22Rv1 (cell line): ENCODE measurements at regions not wholly inside any gene's neighbourhood (a gene's known extent, or its start where the extent isn't known, plus 50 kb on each side); places are given as distances from the start of the nearest gene placed in this dataset.

Experiments used
- H3K27ac ChIP-seq: fragments of 450-650 bp; 2 replicates; pipeline ENCODE4 v1.5.1; 2017
- ZFX ChIP-seq: fragments of 450-650 bp; IDR thresholded peaks from 2 replicates; pipeline ENCODE4 v1.6.1; 2017; ENCODE audit warnings: antibody characterized with exemption, borderline replicate concordance
- TF ChIP-seq, protein P1 (sequence below): fragments of 450-650 bp; IDR thresholded peaks from 2 replicates; pipeline ENCODE4 v1.5.1; 2017; ENCODE audit warnings: mild to moderate bottlenecking

DNA sequence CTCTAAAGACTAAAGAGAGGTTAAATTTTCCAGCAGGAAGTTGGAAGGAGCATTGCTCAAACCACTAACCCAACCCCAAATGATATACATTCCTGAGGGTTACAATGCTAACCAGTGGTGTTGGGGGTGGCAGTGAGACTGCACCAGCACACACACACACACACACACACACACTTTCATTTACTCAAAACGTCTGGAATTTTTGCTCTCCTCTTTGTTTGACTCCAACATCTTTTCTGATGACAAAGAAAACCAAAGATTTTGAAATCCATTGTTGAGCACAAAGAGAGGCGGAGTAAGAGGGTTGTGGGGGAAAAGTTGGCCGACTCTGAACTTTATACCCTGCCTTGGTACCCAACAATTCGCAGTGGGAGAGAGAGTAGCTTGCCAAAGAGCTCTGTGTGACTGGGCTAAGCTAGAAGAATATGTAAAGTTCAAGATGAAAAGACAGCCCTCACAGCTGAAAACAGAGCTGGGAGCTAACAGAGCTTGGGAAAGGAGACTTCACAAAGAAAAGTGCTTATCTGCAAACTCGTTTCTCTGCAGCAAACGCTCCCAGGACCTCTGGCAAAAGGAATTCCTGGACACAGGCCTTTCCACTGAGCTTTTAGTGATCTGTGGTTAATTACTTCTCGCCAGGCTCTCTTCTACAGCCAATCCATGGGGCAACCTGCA, 426.0 kb upstream of the CDH11 start:
- H3K27ac ChIP-seq: no peak overlapping the region

DNA sequence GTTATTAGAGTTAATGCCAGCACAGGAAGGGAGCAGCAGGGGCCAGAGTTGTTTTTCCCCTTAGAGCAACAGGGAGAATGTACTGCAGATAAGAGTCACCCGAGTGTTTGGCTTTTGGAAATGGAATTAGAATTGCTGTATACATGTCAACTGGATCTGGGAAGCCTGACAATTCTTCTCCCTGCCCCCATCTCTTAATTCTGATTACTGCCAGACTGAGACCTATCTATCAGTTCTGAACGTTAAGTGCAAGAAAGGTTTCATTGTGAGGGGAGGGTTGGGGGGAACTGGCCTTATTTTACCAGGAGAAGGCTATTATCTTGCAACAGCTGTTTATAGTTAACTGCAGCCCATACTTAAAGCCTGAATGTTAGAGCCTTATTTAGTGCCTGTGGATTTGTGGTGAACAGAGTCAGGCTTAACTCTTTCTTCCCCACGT, 424.5 kb upstream of the CDH11 start:
- no peak for TF ChIP-seq ZFX
- TF ChIP-seq, protein P1, sequence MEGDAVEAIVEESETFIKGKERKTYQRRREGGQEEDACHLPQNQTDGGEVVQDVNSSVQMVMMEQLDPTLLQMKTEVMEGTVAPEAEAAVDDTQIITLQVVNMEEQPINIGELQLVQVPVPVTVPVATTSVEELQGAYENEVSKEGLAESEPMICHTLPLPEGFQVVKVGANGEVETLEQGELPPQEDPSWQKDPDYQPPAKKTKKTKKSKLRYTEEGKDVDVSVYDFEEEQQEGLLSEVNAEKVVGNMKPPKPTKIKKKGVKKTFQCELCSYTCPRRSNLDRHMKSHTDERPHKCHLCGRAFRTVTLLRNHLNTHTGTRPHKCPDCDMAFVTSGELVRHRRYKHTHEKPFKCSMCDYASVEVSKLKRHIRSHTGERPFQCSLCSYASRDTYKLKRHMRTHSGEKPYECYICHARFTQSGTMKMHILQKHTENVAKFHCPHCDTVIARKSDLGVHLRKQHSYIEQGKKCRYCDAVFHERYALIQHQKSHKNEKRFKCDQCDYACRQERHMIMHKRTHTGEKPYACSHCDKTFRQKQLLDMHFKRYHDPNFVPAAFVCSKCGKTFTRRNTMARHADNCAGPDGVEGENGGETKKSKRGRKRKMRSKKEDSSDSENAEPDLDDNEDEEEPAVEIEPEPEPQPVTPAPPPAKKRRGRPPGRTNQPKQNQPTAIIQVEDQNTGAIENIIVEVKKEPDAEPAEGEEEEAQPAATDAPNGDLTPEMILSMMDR: no peak
- H3K27ac ChIP-seq: no peak overlapping the region

More for the DNA sequence above, 426.0 kb upstream of the CDH11 start:
- TF ChIP-seq, protein P1: no peak
- no peak for TF ChIP-seq ZFX

DNA sequence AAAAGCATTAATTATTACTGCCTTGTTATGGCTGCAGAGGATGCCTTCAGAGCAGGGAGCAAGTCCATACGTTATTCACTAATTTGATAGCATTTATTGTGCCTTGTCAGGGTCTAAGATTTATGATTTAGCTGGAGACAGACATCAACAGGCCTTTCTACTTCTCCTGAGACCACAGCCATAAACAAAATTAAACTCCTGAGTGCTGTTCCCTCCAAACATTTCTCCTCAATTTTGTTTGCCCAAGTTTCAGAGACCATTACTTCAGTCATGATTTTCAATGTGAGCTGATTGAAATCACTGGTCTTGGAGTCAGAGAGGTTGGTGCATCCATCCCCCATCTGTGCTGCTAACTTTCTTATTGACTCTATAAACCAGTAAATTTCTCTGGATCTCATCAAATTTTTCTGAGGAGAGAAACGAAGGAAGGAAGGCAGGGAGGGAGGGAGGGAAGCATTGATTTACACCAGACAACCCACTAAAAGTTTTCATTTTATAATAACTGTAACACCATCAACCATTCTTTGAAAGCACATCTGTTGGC, 423.6 kb upstream of the CDH11 start:
- no peak for TF ChIP-seq ZFX
- TF ChIP-seq, protein P1: no peak
- H3K27ac ChIP-seq: no peak overlapping the region

DNA sequence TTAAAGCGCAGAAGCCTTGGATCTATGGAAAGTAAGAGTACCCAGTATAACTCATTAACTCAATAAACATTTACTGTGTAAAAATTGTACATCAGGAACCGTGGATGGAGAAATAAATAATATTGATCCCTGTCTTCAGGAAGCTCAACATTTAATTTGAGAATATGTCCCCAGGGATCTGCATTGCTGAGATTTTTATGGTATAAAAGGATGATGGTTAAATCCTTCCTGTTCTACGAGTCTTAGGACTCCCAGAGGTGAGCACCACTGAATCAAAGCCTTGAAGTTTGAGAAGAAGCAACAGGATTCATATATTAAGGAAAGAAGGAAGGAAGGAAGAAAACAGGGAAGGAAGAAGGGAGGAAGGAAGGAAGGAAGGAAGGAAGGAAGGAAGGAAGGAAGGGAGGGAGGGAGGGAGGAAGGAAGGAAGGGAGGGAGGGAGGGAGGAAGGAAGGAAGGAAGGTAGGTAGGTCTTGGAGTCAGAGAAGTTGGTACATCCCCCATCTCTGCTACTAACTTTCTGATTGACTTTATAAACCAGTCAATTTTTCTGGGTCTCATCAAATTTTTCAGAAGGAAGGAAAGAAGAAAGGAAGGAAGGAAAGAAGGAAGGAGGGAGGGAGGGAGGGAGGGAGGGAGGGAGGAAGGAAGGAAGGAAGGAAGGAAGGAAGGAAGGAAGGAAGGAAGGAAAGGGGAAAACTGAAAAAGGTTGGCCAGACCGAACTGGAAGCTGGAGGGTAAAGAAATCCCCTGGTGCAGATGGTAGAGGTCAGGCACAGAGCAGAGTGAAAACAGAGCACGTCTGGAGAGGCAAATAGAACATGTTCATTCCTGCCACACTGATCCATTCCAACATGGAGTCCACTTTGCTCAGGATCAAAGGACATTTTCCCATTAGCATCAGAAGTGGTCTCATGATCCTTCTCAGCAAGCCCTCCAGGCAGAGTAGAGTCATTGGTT, 422.2 kb upstream of the CDH11 start:
- no peak overlapping the region for H3K27ac ChIP-seq
- no peak for TF ChIP-seq ZFX
- TF ChIP-seq, protein P1: no peak

DNA sequence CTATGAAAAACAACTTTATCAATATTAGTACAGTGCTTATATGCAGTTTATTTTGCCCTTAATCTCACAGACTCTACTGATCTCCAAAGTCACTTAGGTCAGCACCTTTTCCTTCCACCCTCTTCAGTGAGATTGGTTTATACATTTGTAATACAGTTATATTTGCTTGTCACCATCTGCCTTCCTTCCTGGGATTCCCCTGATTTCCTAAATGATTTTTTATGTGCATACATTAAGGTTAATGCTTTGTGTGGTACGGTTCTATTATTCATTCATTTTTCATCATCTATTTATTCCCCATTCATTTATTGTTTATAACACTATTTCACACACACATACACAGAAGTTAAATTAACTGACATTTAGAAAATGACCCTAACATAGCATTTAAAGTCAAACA, 419.8 kb upstream of the CDH11 start:
- no peak overlapping the region for H3K27ac ChIP-seq
- TF ChIP-seq, protein P1: no peak
- TF ChIP-seq ZFX: no peak

DNA sequence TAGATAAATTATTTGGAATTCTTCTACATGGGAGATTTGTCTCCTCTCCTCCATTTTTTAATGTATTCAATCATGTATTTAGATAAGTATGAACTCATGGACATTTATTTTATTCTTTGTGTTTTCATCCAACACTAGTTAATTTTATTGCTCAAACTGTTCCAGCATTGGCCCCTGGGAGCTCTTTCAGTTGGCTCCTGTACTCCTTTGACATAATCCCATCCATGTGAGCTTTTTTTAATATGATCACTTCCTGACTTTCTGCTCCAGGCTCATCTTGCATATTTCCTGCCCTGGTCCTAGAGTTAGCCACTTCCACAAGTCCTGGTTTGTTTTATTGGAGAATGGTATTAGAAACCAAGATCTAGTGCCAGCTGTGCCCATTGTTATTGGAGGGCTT, 419.0 kb upstream of the CDH11 start:
- H3K27ac ChIP-seq: no peak overlapping the region
- TF ChIP-seq ZFX: no peak
- TF ChIP-seq, protein P1: no peak
